ENCODE measurements at regions not wholly inside any gene's neighbourhood (a gene's known extent, or its start where the extent isn't known, plus 50 kb on each side); places are given as distances from the start of the nearest gene placed in this dataset.

GRCh38 chr12:87784350-87784749, 244.9 kb downstream of the C12orf50 start:
- Histone ChIP-seq H3K27me3 (no peaks in the 10 kb centered on the region), H3K4me1 (replicated peaks in 1 of 2) (no peaks in the 10 kb centered on the region), H3K27ac (no peak overlapping the region), H3K36me3 (replicated peaks in 1 of 2) (no peaks in the 10 kb centered on the region), H3K4me3 (no peak overlapping the region), H3K9me3 (replicated peaks in 1 of 3) (no peaks in the 10 kb centered on the region)
- TF ChIP-seq CTCF (IDR thresholded peaks at IDR 0.05) (no peak), POLR2A (IDR thresholded peaks at IDR 0.05) (no peak)
- 93 to 97% (median 94%) methylated on average over 15 to 21 of the region's 21 CpGs for WGBS, 4 donors
- DNase-seq: no peak
- intact Hi-C loops (cut with DNase I): no loop called here

- Histone ChIP-seq H3K27ac (no peak overlapping the region), H3K36me3 (replicated peaks in 1 of 2) (no peaks in the 10 kb centered on the region), H3K9me3 (replicated peaks in 1 of 3) (no peaks in the 10 kb centered on the region), H3K4me1 (replicated peaks in 1 of 2) (no peaks in the 10 kb centered on the region), H3K4me3 (no peak overlapping the region), H3K27me3 (no peaks in the 10 kb centered on the region)
- TF ChIP-seq POLR2A (IDR thresholded peaks at IDR 0.05): no peak
- intact Hi-C loops (cut with DNase I): no loop called here
- no peak for DNase-seq
- WGBS, 4 donors: 77 to 89% (median 82%) methylated on average over 8 of the region's 8 CpGs
Observed at GRCh38 chr12:87783467-87783866, 245.7 kb downstream of the C12orf50 start.

- intact Hi-C loops (cut with DNase I): no loop called here
- no peak for DNase-seq
- Histone ChIP-seq H3K27me3 (no peaks in the 10 kb centered on the region), H3K9me3 (replicated peaks in 1 of 3) (no peaks in the 10 kb centered on the region), H3K4me3 (no peak overlapping the region), H3K36me3 (replicated peaks in 1 of 2) (no peaks in the 10 kb centered on the region), H3K27ac (no peak overlapping the region), H3K4me1 (replicated peaks in 1 of 2) (no peaks in the 10 kb centered on the region)
- TF ChIP-seq POLR2A (IDR thresholded peaks at IDR 0.05): no peak
- no peak for TF ChIP-seq CTCF (IDR thresholded peaks at IDR 0.05)
- WGBS, 4 donors: 80 to 86% (median 83%) methylated on average over 3 of the region's 3 CpGs
Observed at GRCh38 chr12:87782838-87783237, 246.4 kb downstream of the C12orf50 start.

- H3K27ac ChIP-seq: no peak overlapping the region
Observed at GRCh38 chr12:87779858-87780498, 249.2 kb downstream of the C12orf50 start.

More at GRCh38 chr12:87779858-87780498, 249.2 kb downstream of the C12orf50 start:
- Histone ChIP-seq H3K4me3 (no peak overlapping the region), H3K4me1 (replicated peaks in 1 of 2) (no peaks in the 10 kb centered on the region), H3K36me3 (replicated peaks in 1 of 2) (no peaks in the 10 kb centered on the region), H3K9me3 (replicated peaks in 1 of 3) (no peaks in the 10 kb centered on the region), H3K27me3 (no peaks in the 10 kb centered on the region)
- no peak for DNase-seq
- WGBS, 4 donors: 83 to 88% (median 86%) methylated on average over 2 of the region's 2 CpGs
- TF ChIP-seq CTCF (IDR thresholded peaks at IDR 0.05): no peak
- TF ChIP-seq POLR2A (IDR thresholded peaks at IDR 0.05): no peak
- intact Hi-C loops (cut with DNase I): no loop called here
